ENCODE measurements at regions not wholly inside any gene's neighbourhood (a gene's known extent, or its start where the extent isn't known, plus 50 kb on each side); places are given as distances from the start of the nearest gene placed in this dataset.

- DNase-seq (ENCODE audit: low read depth in 2 of 2) = peak in 1 of 2 donors; percentile 25
- H3K9ac ChIP-seq (ENCODE audit: insufficient read depth, low read length) = no peak overlapping the region
- H3K27me3 ChIP-seq (ENCODE audit: control insufficient read depth, insufficient read depth, low read length) = no peaks in the 10 kb centered on the region
- H3K9me3 ChIP-seq (ENCODE audit: control insufficient read depth, insufficient read depth, low read depth, low read length) = no peaks in the 10 kb centered on the region
- no peaks in the 10 kb centered on the region for H3K36me3 ChIP-seq (ENCODE audit: control insufficient read depth, insufficient read depth, low read length)
- no peak overlapping the region for H3K4me3 ChIP-seq (replicated peaks in 1 of 4; ENCODE audit: control extremely low read depth in 1 of 4, insufficient read depth in 1 of 4, low read depth in 3 of 4, low read length in 4 of 4)
- no peak overlapping the region for H2AFZ ChIP-seq (ENCODE audit: low read length)
- no peaks in the 10 kb centered on the region for H3K4me1 ChIP-seq (ENCODE audit: control insufficient read depth, extremely low read depth, insufficient read depth, low read length)
- no peak overlapping the region for H3K27ac ChIP-seq (ENCODE audit: insufficient read depth, low read length)
- no peak for TF ChIP-seq EZH2 (IDR thresholded peaks at IDR 0.05; ENCODE audit: low read length, missing control alignments)
- no peaks in the 10 kb centered on the region for H4K20me1 ChIP-seq (ENCODE audit: control insufficient read depth, extremely low read depth, insufficient read depth, low read length)
- no peak overlapping the region for H3K4me2 ChIP-seq (ENCODE audit: extremely low read depth, insufficient read depth, low read length)
- H3K79me2 ChIP-seq (ENCODE audit: control insufficient read depth, insufficient read depth, low read length) = no peaks in the 10 kb centered on the region
Measured at GRCh38 chr4:86484241-86484640, 109.9 kb upstream of the PTPN13 start.

GRCh38 chr4:86487738-86488348, 106.3 kb upstream of the PTPN13 start:
- Histone ChIP-seq H3K4me2 (ENCODE audit: extremely low read depth, insufficient read depth, low read length) (no peak overlapping the region), H3K4me3 (replicated peaks in 1 of 4; ENCODE audit: control extremely low read depth in 1 of 4, insufficient read depth in 1 of 4, low read depth in 3 of 4, low read length in 4 of 4) (no peak overlapping the region), H2AFZ (ENCODE audit: low read length) (no peak overlapping the region), H3K9me3 (ENCODE audit: control insufficient read depth, insufficient read depth, low read depth, low read length) (no peaks in the 10 kb centered on the region), H4K20me1 (ENCODE audit: control insufficient read depth, extremely low read depth, insufficient read depth, low read length) (no peaks in the 10 kb centered on the region), H3K27me3 (ENCODE audit: control insufficient read depth, insufficient read depth, low read length) (no peaks in the 10 kb centered on the region), H3K36me3 (ENCODE audit: control insufficient read depth, insufficient read depth, low read length) (no peaks in the 10 kb centered on the region), H3K27ac (ENCODE audit: insufficient read depth, low read length) (no peak overlapping the region), H3K79me2 (ENCODE audit: control insufficient read depth, insufficient read depth, low read length) (no peaks in the 10 kb centered on the region), H3K4me1 (ENCODE audit: control insufficient read depth, extremely low read depth, insufficient read depth, low read length) (no peaks in the 10 kb centered on the region), H3K9ac (ENCODE audit: insufficient read depth, low read length) (no peak overlapping the region)
- DNase-seq (ENCODE audit: low read depth in 2 of 2) = no peak
- TF ChIP-seq CTCF (conservative IDR thresholded peaks at IDR 0.05 in 1 of 2, IDR thresholded peaks at IDR 0.05 in 1 of 2; ENCODE audit: low read depth in 1 of 2, low read length in 2 of 2) = no peak
- TF ChIP-seq EZH2 (IDR thresholded peaks at IDR 0.05; ENCODE audit: low read length, missing control alignments) = no peak

GRCh38 chr4:86493460-86493859, 100.7 kb upstream of the PTPN13 start:
- Histone ChIP-seq H3K4me2 (ENCODE audit: extremely low read depth, insufficient read depth, low read length) (no peak overlapping the region), H3K9me3 (ENCODE audit: control insufficient read depth, insufficient read depth, low read depth, low read length) (no peaks in the 10 kb centered on the region), H3K9ac (ENCODE audit: insufficient read depth, low read length) (no peak overlapping the region), H4K20me1 (ENCODE audit: control insufficient read depth, extremely low read depth, insufficient read depth, low read length) (no peaks in the 10 kb centered on the region), H3K4me1 (ENCODE audit: control insufficient read depth, extremely low read depth, insufficient read depth, low read length) (peaks cover 5% of the 10 kb centered on the region), H2AFZ (ENCODE audit: low read length) (no peak overlapping the region), H3K27ac (ENCODE audit: insufficient read depth, low read length) (no peak overlapping the region), H3K36me3 (ENCODE audit: control insufficient read depth, insufficient read depth, low read length) (no peaks in the 10 kb centered on the region), H3K79me2 (ENCODE audit: control insufficient read depth, insufficient read depth, low read length) (no peaks in the 10 kb centered on the region), H3K4me3 (replicated peaks in 1 of 4; ENCODE audit: control extremely low read depth in 1 of 4, insufficient read depth in 1 of 4, low read depth in 3 of 4, low read length in 4 of 4) (no peak overlapping the region), H3K27me3 (ENCODE audit: control insufficient read depth, insufficient read depth, low read length) (no peaks in the 10 kb centered on the region)
- DNase-seq (ENCODE audit: low read depth in 2 of 2) = peak; percentile 28 to 41
- no peak for TF ChIP-seq EZH2 (IDR thresholded peaks at IDR 0.05; ENCODE audit: low read length, missing control alignments)
- no peak for TF ChIP-seq CTCF (conservative IDR thresholded peaks at IDR 0.05 in 1 of 2, IDR thresholded peaks at IDR 0.05 in 1 of 2; ENCODE audit: low read depth in 1 of 2, low read length in 2 of 2)
